Activated B cell treated with CpG ODN at 0.5 μM for 24 hours (primary cell): ENCODE measurements at regions not wholly inside any gene's neighbourhood (a gene's known extent, or its start where the extent isn't known, plus 50 kb on each side); places are given as distances from the start of the nearest gene placed in this dataset.

Experiments
- ATAC-seq: fragments of 200-7000 bp; cut with Tn5 transposase; one replicate; pipeline ENCODE4 v1.10.0; 2021; ENCODE audit warnings: low read depth, mild to moderate bottlenecking, moderate library complexity
- CTCF ChIA-PET: fragments of 350-600 bp; sonication (Branson Sonifier 250); formaldehyde crosslinking; loops from one replicate; lab custom pipeline; 2021; ENCODE audit warnings: antibody characterized with exemption; lab: Charles Lee
- POLR2A ChIA-PET: fragments of 350-600 bp; sonication (Branson Sonifier 250); formaldehyde crosslinking; loops from one replicate; lab custom pipeline; 2021; ENCODE audit warnings: antibody characterized with exemption; lab: Charles Lee
- DNase-seq: peaks from one replicate; pipeline ENCODE4 v3.0.0; 2022
- H3K27ac Mint-ChIP-seq: one replicate; pipeline ENCODE4 v1.8.0; 2020; ENCODE audit warnings: mixed read lengths
- H3K27me3 Mint-ChIP-seq: one replicate; pipeline ENCODE4 v1.8.0; 2021; ENCODE audit warnings: mixed read lengths
- H3K36me3 Mint-ChIP-seq: one replicate; pipeline ENCODE4 v1.8.0; 2021; ENCODE audit warnings: low read depth, mixed read lengths
- H3K4me1 Mint-ChIP-seq: one replicate; pipeline ENCODE4 v1.8.0; 2021; ENCODE audit warnings: mixed read lengths
- H3K4me3 Mint-ChIP-seq: one replicate; pipeline ENCODE4 v1.8.0; 2020; ENCODE audit warnings: mild to moderate bottlenecking, mixed read lengths
- H3K9me3 Mint-ChIP-seq: one replicate; pipeline ENCODE4 v1.8.0; 2020; ENCODE audit warnings: mixed read lengths
- CTCF ChIP-seq: fragments of 200-600 bp; IDR thresholded peaks from one replicate; pipeline ENCODE4 v1.8.0; 2022; ENCODE audit warnings: antibody characterized with exemption, mild to moderate bottlenecking
- intact Hi-C: fragments of 100-400 bp; cut with micrococcal nuclease; formaldehyde crosslinking; loops from one replicate; pipeline ENCODE4 v1.15.1; 2024

GRCh38 chr5:143749581-143750205, 62.3 kb upstream of the HMHB1 start:
- ChIA-PET POLR2A (no interaction called here), CTCF (no interaction called here)
- TF ChIP-seq CTCF = no peak
- intact Hi-C loops = no loop called here
- no peak overlapping the region for H3K4me3 Mint-ChIP-seq
- no peaks in the 10 kb centered on the region for H3K36me3 Mint-ChIP-seq
- H3K27me3 Mint-ChIP-seq = no peaks in the 10 kb centered on the region
- no peak for DNase-seq
- no peaks in the 10 kb centered on the region for H3K9me3 Mint-ChIP-seq
- H3K4me1 Mint-ChIP-seq = no peaks in the 10 kb centered on the region
- no peak overlapping the region for H3K27ac Mint-ChIP-seq
- ATAC-seq = no peak

GRCh38 chr5:143748516-143748915, 63.4 kb upstream of the HMHB1 start:
- H3K27me3 Mint-ChIP-seq = no peaks in the 10 kb centered on the region
- no peak overlapping the region for H3K27ac Mint-ChIP-seq
- H3K9me3 Mint-ChIP-seq = no peaks in the 10 kb centered on the region
- ATAC-seq (no peak), DNase-seq (no peak)
- ChIA-PET POLR2A (no interaction called here), CTCF (no interaction called here)
- intact Hi-C loops = no loop called here
- H3K36me3 Mint-ChIP-seq = no peaks in the 10 kb centered on the region
- H3K4me3 Mint-ChIP-seq = no peak overlapping the region
- TF ChIP-seq CTCF = no peak
- no peaks in the 10 kb centered on the region for H3K4me1 Mint-ChIP-seq

- no peak for TF ChIP-seq CTCF
- ATAC-seq (no peak), DNase-seq (no peak)
- Mint-ChIP-seq H3K4me1 (peaks cover 6% of the 10 kb centered on the region), H3K36me3 (no peaks in the 10 kb centered on the region), H3K27me3 (no peaks in the 10 kb centered on the region), H3K4me3 (no peak overlapping the region), H3K27ac (no peak overlapping the region), H3K9me3 (no peaks in the 10 kb centered on the region)
- POLR2A ChIA-PET = no interaction called here
- CTCF ChIA-PET = no interaction called here
- intact Hi-C loops = no loop called here
Measured at GRCh38 chr5:143742951-143743350, 69.0 kb upstream of the HMHB1 start.

- Mint-ChIP-seq H3K4me3 (no peak overlapping the region), H3K36me3 (no peaks in the 10 kb centered on the region), H3K27ac (no peak overlapping the region), H3K4me1 (peaks cover 6% of the 10 kb centered on the region), H3K27me3 (no peaks in the 10 kb centered on the region), H3K9me3 (no peaks in the 10 kb centered on the region)
- CTCF ChIA-PET = interaction anchor here (0.7 to 1.0 kb wide), 2 partner anchors 84 to 337 kb away, joined by 3 read pairs; no protein-coding TSS in a partner anchor
- intact Hi-C loops = no loop called here
- no peak for TF ChIP-seq CTCF
- ATAC-seq (no peak), DNase-seq (no peak)
- POLR2A ChIA-PET = no interaction called here
Measured at GRCh38 chr5:143741421-143741820, 70.5 kb upstream of the HMHB1 start.

- peaks cover 6% of the 10 kb centered on the region for H3K4me1 Mint-ChIP-seq
- H3K36me3 Mint-ChIP-seq = no peaks in the 10 kb centered on the region
- DNase-seq (no peak), ATAC-seq (no peak)
- no peak overlapping the region for H3K4me3 Mint-ChIP-seq
- ChIA-PET POLR2A (no interaction called here), CTCF (interaction anchor here (0.7 to 1.0 kb wide), 2 partner anchors 84 to 336 kb away, joined by 3 read pairs; no protein-coding TSS in a partner anchor)
- TF ChIP-seq CTCF = no peak
- no peaks in the 10 kb centered on the region for H3K9me3 Mint-ChIP-seq
- no peaks in the 10 kb centered on the region for H3K27me3 Mint-ChIP-seq
- intact Hi-C loops = no loop called here
- no peak overlapping the region for H3K27ac Mint-ChIP-seq
Measured at GRCh38 chr5:143740956-143741355, 71.0 kb upstream of the HMHB1 start.
